HG02840 (cell line): ENCODE measurements at regions not wholly inside any gene's neighbourhood (a gene's known extent, or its start where the extent isn't known, plus 50 kb on each side); places are given as distances from the start of the nearest gene placed in this dataset.
"Not testable (repeated sequence)": the region's sequence is repeated elsewhere in the genome, so short reads cannot be mapped to it uniquely, and the experiment has no call there.

ENCODE experiments used
- ATAC-seq: cut with Tn5 transposase; IDR thresholded peaks from one replicate; pipeline ENCODE4 v1.9.1; 2021; ENCODE audit warnings: mild to moderate bottlenecking, moderate library complexity, moderate number of reproducible peaks; ENCODE audit not compliant: unreplicated experiment, low FRiP score

- not testable (repeated sequence) for ATAC-seq
Measured at GRCh38 chr4:121616449-121616848, 80.3 kb downstream of the ANXA5 start.

- no peak for ATAC-seq
Measured at GRCh38 chr4:121614101-121614500, 82.7 kb downstream of the ANXA5 start.

GRCh38 chr4:121599049-121599448, 97.7 kb downstream of the ANXA5 start:
- ATAC-seq: no peak

GRCh38 chr4:121597346-121597934, 99.3 kb downstream of the ANXA5 start:
- no peak for ATAC-seq

GRCh38 chr4:121594796-121595526, 101.8 kb downstream of the ANXA5 start:
- ATAC-seq: no peak

- no peak for ATAC-seq
Measured at GRCh38 chr4:121593760-121594159, 103.0 kb downstream of the ANXA5 start.

GRCh38 chr4:121592257-121592656, 104.5 kb downstream of the ANXA5 start:
- not testable (repeated sequence) for ATAC-seq

- no peak for ATAC-seq
Measured at GRCh38 chr4:121584836-121585235, 111.9 kb downstream of the ANXA5 start.

GRCh38 chr4:121583396-121583795, 113.4 kb downstream of the ANXA5 start:
- no peak for ATAC-seq

- ATAC-seq: no peak
Measured at GRCh38 chr4:121582296-121582695, 114.5 kb downstream of the ANXA5 start.

- not testable (repeated sequence) for ATAC-seq
Measured at GRCh38 chr4:121575392-121575791, 121.4 kb downstream of the ANXA5 start.

GRCh38 chr4:121574618-121575017, 122.2 kb downstream of the ANXA5 start:
- ATAC-seq: no peak

GRCh38 chr4:121567748-121568147, 129.0 kb downstream of the ANXA5 start:
- no peak for ATAC-seq

GRCh38 chr4:121564840-121565375, 131.9 kb downstream of the ANXA5 start:
- ATAC-seq: no peak

- no peak for ATAC-seq
Measured at GRCh38 chr4:121562811-121563210, 134.0 kb downstream of the ANXA5 start.

- ATAC-seq: no peak
Measured at GRCh38 chr4:121555315-121556107, 141.3 kb downstream of the ANXA5 start.

GRCh38 chr4:121554382-121554781, 142.4 kb downstream of the ANXA5 start:
- ATAC-seq: no peak

GRCh38 chr4:121551881-121552280, 144.9 kb downstream of the ANXA5 start:
- ATAC-seq: no peak

- no peak for ATAC-seq
Measured at GRCh38 chr4:121551271-121551670, 145.5 kb downstream of the ANXA5 start.

GRCh38 chr4:121541696-121542095, 155.1 kb downstream of the ANXA5 start:
- no peak for ATAC-seq

- no peak for ATAC-seq
Measured at GRCh38 chr4:121535351-121535750, 154.5 kb upstream of the QRFPR start.
